Effector CD4-positive, alpha-beta T cell (primary cell): ENCODE measurements at regions not wholly inside any gene's neighbourhood (a gene's known extent, or its start where the extent isn't known, plus 50 kb on each side); places are given as distances from the start of the nearest gene placed in this dataset.
"Not testable (repeated sequence)": the region's sequence is repeated elsewhere in the genome, so short reads cannot be mapped to it uniquely, and the experiment has no call there.

Source experiments
- DNase-seq: peaks from one replicate; pipeline ENCODE4 v3.0.0-alpha.2; 2020

- DNase-seq: no peak
Measured at GRCh38 chr2:88396209-88396608, 56.3 kb downstream of the FOXI3 start.

- DNase-seq: no peak
Measured at GRCh38 chr2:88377641-88377991, 74.9 kb downstream of the FOXI3 start.

GRCh38 chr2:88372042-88372441 is 80.5 kb downstream of the FOXI3 start:
- DNase-seq: no peak

- DNase-seq: not testable (repeated sequence)
Measured at GRCh38 chr2:88365408-88365807, 87.1 kb downstream of the FOXI3 start.

GRCh38 chr2:88355486-88355885 is 97.0 kb downstream of the FOXI3 start:
- no peak for DNase-seq

GRCh38 chr2:88351249-88351601 is 101.3 kb downstream of the FOXI3 start:
- DNase-seq: no peak

- peak; percentile 55 for DNase-seq
Measured at GRCh38 chr2:88350331-88351248, 101.9 kb downstream of the FOXI3 start.

- no peak for DNase-seq
Measured at GRCh38 chr2:88345842-88346241, 106.7 kb downstream of the FOXI3 start.

GRCh38 chr2:88342749-88343148 is 109.7 kb downstream of the FOXI3 start:
- DNase-seq: no peak

GRCh38 chr2:88334418-88334817 is 118.1 kb downstream of the FOXI3 start:
- no peak for DNase-seq

- DNase-seq: no peak
Measured at GRCh38 chr2:88331239-88331638, 121.3 kb downstream of the FOXI3 start.

GRCh38 chr2:88329815-88330603 is 122.5 kb downstream of the FOXI3 start:
- no peak for DNase-seq

GRCh38 chr2:88321449-88322248 is 130.8 kb downstream of the FOXI3 start:
- DNase-seq: no peak

- DNase-seq: no peak
Measured at GRCh38 chr2:88320076-88320773, 132.3 kb downstream of the FOXI3 start.

- DNase-seq: no peak
Measured at GRCh38 chr2:88318956-88319330, 133.6 kb downstream of the FOXI3 start.

- DNase-seq: no peak
Measured at GRCh38 chr2:88318071-88318955, 134.2 kb downstream of the FOXI3 start.

- no peak for DNase-seq
Measured at GRCh38 chr2:88310787-88311186, 140.6 kb downstream of the THNSL2 start.

- no peak for DNase-seq
Measured at GRCh38 chr2:88307817-88308216, 137.7 kb downstream of the THNSL2 start.

- no peak for DNase-seq
Measured at GRCh38 chr2:88303865-88304264, 133.7 kb downstream of the THNSL2 start.

GRCh38 chr2:88296247-88296646 is 126.1 kb downstream of the THNSL2 start:
- DNase-seq: no peak

- no peak for DNase-seq
Measured at GRCh38 chr2:88283886-88284592, 113.9 kb downstream of the THNSL2 start.
